Smooth muscle cell (in vitro differentiated cells): ENCODE measurements at regions not wholly inside any gene's neighbourhood (a gene's known extent, or its start where the extent isn't known, plus 50 kb on each side); places are given as distances from the start of the nearest gene placed in this dataset.

Experiments used
- DNase-seq: peaks from one replicate; lab custom pipeline; 2025; ENCODE audit not compliant: unreplicated experiment; lab: John Stamatoyannopoulos, UW
- H2AFZ ChIP-seq: fragments of 200-600 bp; sonication (generic); 2 replicates; pipeline ENCODE4 v1.6.0; 2016; ENCODE audit warnings: antibody characterized with exemption, low read depth, mild to moderate bottlenecking
- H3F3A ChIP-seq: fragments of 200-600 bp; sonication (generic); 2 replicates; pipeline ENCODE4 v1.6.0; 2017; ENCODE audit warnings: antibody characterized with exemption, low read depth
- H3K27ac ChIP-seq: fragments of 200-600 bp; sonication (generic); 2 replicates; pipeline ENCODE4 v1.5.1; 2016; ENCODE audit warnings: low read depth, mild to moderate bottlenecking
- H3K27me3 ChIP-seq: fragments of 200-600 bp; sonication (generic); 2 replicates; pipeline ENCODE4 v1.6.1; 2016; ENCODE audit warnings: low read depth, mild to moderate bottlenecking
- H3K36me3 ChIP-seq: fragments of 200-600 bp; sonication (generic); 2 replicates; pipeline ENCODE4 v1.5.1; 2016; ENCODE audit warnings: low read depth
- H3K4me1 ChIP-seq: fragments of 200-600 bp; sonication (generic); 2 replicates; pipeline ENCODE4 v1.5.1; 2016; ENCODE audit warnings: low read depth
- H3K4me2 ChIP-seq: fragments of 200-600 bp; sonication (generic); 2 replicates; pipeline ENCODE4 v1.6.0; 2016; ENCODE audit warnings: mild to moderate bottlenecking
- H3K4me3 ChIP-seq: fragments of 200-600 bp; sonication (generic); 2 replicates; pipeline ENCODE4 v1.5.1; 2016; ENCODE audit warnings: mild to moderate bottlenecking
- H3K79me2 ChIP-seq: fragments of 200-600 bp; sonication (generic); 2 replicates; pipeline ENCODE4 v1.6.0; 2016; ENCODE audit warnings: low read depth, mild to moderate bottlenecking
- H3K9ac ChIP-seq: fragments of 200-600 bp; sonication (generic); 2 replicates; pipeline ENCODE4 v1.6.0; 2016; ENCODE audit warnings: low read depth
- H3K9me3 ChIP-seq: fragments of 200-600 bp; sonication (generic); replicated peaks from 2 replicates; pipeline ENCODE4 v1.5.1; 2016; ENCODE audit warnings: low read depth
- H4K20me1 ChIP-seq: fragments of 200-600 bp; sonication (generic); 2 replicates; pipeline ENCODE4 v1.6.0; 2016; ENCODE audit warnings: low read depth
- WGBS: methylation state at CpG from one replicate; pipeline ENCODE4 v1.1.7; 2016; ENCODE audit warnings: low lambda C conversion rate; 5-methylcytosine and 5-hydroxymethylcytosine counted together
- TF ChIP-seq, protein P1 (sequence below): fragments of 200-600 bp; sonication (generic); IDR thresholded peaks from 2 replicates; pipeline ENCODE4 v1.5.1; 2017; ENCODE audit warnings: borderline replicate concordance, mild to moderate bottlenecking, antibody characterized with exemption; ENCODE audit not compliant: insufficient read depth, poor library complexity, severe bottlenecking

- Histone ChIP-seq H3K27me3 (no peaks in the 10 kb centered on the region), H3K9ac (no peak overlapping the region), H3K36me3 (no peaks in the 10 kb centered on the region), H3F3A (no peaks in the 10 kb centered on the region), H2AFZ (no peak overlapping the region), H3K4me3 (no peak overlapping the region), H3K79me2 (no peaks in the 10 kb centered on the region), H3K4me2 (no peak overlapping the region), H3K27ac (no peak overlapping the region), H3K4me1 (no peaks in the 10 kb centered on the region), H4K20me1 (no peaks in the 10 kb centered on the region), H3K9me3 (no peaks in the 10 kb centered on the region)
- 65% methylated on average over 7 of the region's 7 CpGs for WGBS
- no peak for DNase-seq
- TF ChIP-seq, protein P1, sequence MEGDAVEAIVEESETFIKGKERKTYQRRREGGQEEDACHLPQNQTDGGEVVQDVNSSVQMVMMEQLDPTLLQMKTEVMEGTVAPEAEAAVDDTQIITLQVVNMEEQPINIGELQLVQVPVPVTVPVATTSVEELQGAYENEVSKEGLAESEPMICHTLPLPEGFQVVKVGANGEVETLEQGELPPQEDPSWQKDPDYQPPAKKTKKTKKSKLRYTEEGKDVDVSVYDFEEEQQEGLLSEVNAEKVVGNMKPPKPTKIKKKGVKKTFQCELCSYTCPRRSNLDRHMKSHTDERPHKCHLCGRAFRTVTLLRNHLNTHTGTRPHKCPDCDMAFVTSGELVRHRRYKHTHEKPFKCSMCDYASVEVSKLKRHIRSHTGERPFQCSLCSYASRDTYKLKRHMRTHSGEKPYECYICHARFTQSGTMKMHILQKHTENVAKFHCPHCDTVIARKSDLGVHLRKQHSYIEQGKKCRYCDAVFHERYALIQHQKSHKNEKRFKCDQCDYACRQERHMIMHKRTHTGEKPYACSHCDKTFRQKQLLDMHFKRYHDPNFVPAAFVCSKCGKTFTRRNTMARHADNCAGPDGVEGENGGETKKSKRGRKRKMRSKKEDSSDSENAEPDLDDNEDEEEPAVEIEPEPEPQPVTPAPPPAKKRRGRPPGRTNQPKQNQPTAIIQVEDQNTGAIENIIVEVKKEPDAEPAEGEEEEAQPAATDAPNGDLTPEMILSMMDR: no peak
Observed at GRCh38 chr10:4061441-4061951, 276.5 kb upstream of the KLF6 start.

DNA sequence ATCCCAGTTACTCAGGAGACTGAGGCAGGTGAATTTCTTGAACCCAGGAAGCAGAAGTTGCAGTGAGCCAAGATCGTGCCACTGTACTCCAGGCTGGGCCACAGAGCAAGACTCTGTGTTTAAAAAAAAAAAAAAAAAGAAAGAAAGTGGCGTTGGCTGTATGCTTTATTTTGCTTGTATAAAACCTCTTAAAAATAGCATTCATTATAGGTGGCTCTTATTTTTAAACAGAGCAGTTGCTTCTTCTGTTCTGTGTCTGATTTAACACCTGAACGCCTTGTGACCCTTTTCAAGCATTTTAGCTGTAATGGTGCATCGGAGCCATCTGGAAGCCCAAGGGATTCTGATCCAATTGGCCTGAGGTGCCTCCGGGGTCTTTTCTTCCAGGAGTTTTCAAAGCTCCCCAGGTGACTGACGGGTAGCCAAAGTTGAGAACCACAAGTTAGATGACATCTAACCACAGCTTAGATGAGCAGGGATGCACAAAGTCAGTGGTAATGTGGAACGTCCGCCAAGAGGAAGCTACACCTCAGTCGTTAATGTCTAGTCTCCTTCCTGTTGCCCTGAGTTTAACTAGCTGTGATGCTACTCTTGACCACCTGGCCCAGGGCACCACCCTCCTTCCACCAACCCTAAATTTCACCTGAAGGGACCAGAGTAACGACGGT is 274.6 kb upstream of the KLF6 start:
- Histone ChIP-seq H3K27ac (no peak overlapping the region), H3K4me2 (no peak overlapping the region), H4K20me1 (no peaks in the 10 kb centered on the region), H3K4me3 (no peak overlapping the region), H3K27me3 (no peaks in the 10 kb centered on the region), H3K9me3 (no peaks in the 10 kb centered on the region), H3F3A (no peaks in the 10 kb centered on the region), H3K4me1 (no peaks in the 10 kb centered on the region), H3K9ac (no peak overlapping the region), H2AFZ (no peak overlapping the region), H3K36me3 (no peaks in the 10 kb centered on the region), H3K79me2 (no peaks in the 10 kb centered on the region)
- DNase-seq: no peak
- TF ChIP-seq, protein P1: no peak
- WGBS: 82% methylated on average over 11 of the region's 11 CpGs

GRCh38 chr10:4058514-4059029 is 273.6 kb upstream of the KLF6 start:
- Histone ChIP-seq H3K27me3 (no peaks in the 10 kb centered on the region), H3K27ac (no peak overlapping the region), H3K36me3 (no peaks in the 10 kb centered on the region), H3K4me3 (no peak overlapping the region), H3F3A (no peaks in the 10 kb centered on the region), H3K79me2 (no peaks in the 10 kb centered on the region), H4K20me1 (no peaks in the 10 kb centered on the region), H3K4me1 (no peaks in the 10 kb centered on the region), H3K9me3 (no peaks in the 10 kb centered on the region), H3K9ac (no peak overlapping the region), H2AFZ (peak overlapping the region; percentile 79), H3K4me2 (peak overlapping the region; percentile 29)
- TF ChIP-seq, protein P1: no peak
- no peak for DNase-seq
- 53% methylated on average over 10 of the region's 10 CpGs for WGBS
